PC-3 (cell line): ENCODE measurements at regions not wholly inside any gene's neighbourhood (a gene's known extent, or its start where the extent isn't known, plus 50 kb on each side); places are given as distances from the start of the nearest gene placed in this dataset.

Experiments used
- ATAC-seq: fragments of 200-7000 bp; cut with Tn5 transposase; 2 replicates; pipeline ENCODE4 v1.9.1; 2020; ENCODE audit warnings: mild to moderate bottlenecking, moderate library complexity
- BruUV-seq: library from RNA; stranded (reverse); fragments of 400-500 nt; replicated peaks from 2 replicates; lab custom pipeline; 2021; lab: Mats Ljungman, UMichigan
- CTCF ChIA-PET: fragments of 300-600 bp; sonication (Branson Sonifier 250); formaldehyde crosslinking; loops from one replicate; lab custom pipeline; 2022; ENCODE audit warnings: antibody characterized with exemption; lab: Charles Lee
- POLR2A ChIA-PET: fragments of 300-600 bp; sonication (Branson Sonifier 250); formaldehyde crosslinking; loops from one replicate; lab custom pipeline; 2022; ENCODE audit warnings: antibody characterized with exemption; ENCODE audit not compliant: unreplicated experiment; lab: Charles Lee
- DNase-seq: peaks from one replicate; pipeline ENCODE4 v3.0.0-alpha.2; 2015
- H2AFZ ChIP-seq: fragments of 300-600 bp; sonication (generic); 2 replicates; pipeline ENCODE4 v1.6.0; 2016; ENCODE audit warnings: antibody characterized with exemption, low read length
- H3F3A ChIP-seq: fragments of 300-600 bp; sonication (generic); one replicate; pipeline ENCODE4 v1.6.0; 2017; ENCODE audit warnings: antibody characterized with exemption, low read length, control low read depth, mild to moderate bottlenecking; ENCODE audit not compliant: unreplicated experiment
- H3K27ac ChIP-seq: fragments of 300-600 bp; sonication (generic); 2 replicates; pipeline ENCODE4 v1.5.1; 2016; ENCODE audit warnings: mild to moderate bottlenecking, low read length
- H3K27me3 ChIP-seq: fragments of 300-600 bp; sonication (generic); 2 replicates; pipeline ENCODE4 v1.6.1; 2016; ENCODE audit warnings: low read length, mixed read lengths
- H3K36me3 ChIP-seq: fragments of 300-600 bp; sonication (generic); 2 replicates; pipeline ENCODE4 v1.6.1; 2016; ENCODE audit warnings: low read depth, mixed run types, low read length, mixed read lengths
- H3K4me1 ChIP-seq: fragments of 300-600 bp; sonication (generic); 2 replicates; pipeline ENCODE4 v1.5.1; 2016; ENCODE audit warnings: low read length; ENCODE audit not compliant: insufficient read depth
- H3K4me2 ChIP-seq: fragments of 300-600 bp; sonication (generic); 2 replicates; pipeline ENCODE4 v1.6.0; 2016; ENCODE audit warnings: low read length
- H3K4me3 ChIP-seq: fragments of 300-600 bp; sonication (generic); 2 replicates; pipeline ENCODE4 v1.5.1; 2016; ENCODE audit warnings: mild to moderate bottlenecking, low read length, mixed read lengths
- H3K79me2 ChIP-seq: fragments of 300-600 bp; sonication (generic); 2 replicates; pipeline ENCODE4 v1.6.1; 2017; ENCODE audit warnings: low read length, mixed read lengths
- H3K9ac ChIP-seq: fragments of 300-600 bp; sonication (generic); 2 replicates; pipeline ENCODE4 v1.6.0; 2016; ENCODE audit warnings: mild to moderate bottlenecking, low read length
- H3K9me2 ChIP-seq: fragments of 300-600 bp; sonication (generic); replicated peaks from 2 replicates; pipeline ENCODE4 v1.6.1; 2016; ENCODE audit warnings: mixed run types, low read length, mixed read lengths
- H3K9me3 ChIP-seq: fragments of 300-600 bp; sonication (generic); 2 replicates; pipeline ENCODE4 v1.6.1; 2016; ENCODE audit warnings: low read length, mixed read lengths
- H4K20me1 ChIP-seq: fragments of 300-600 bp; sonication (generic); 2 replicates; pipeline ENCODE4 v1.6.1; 2016; ENCODE audit warnings: low read length, mixed read lengths
- EZH2 ChIP-seq: fragments of 300-600 bp; sonication (generic); IDR thresholded peaks from one replicate; pipeline ENCODE4 v1.6.1; 2017; ENCODE audit warnings: antibody characterized with exemption, mild to moderate bottlenecking, low read length; ENCODE audit not compliant: unreplicated experiment
- EZH2phosphoT487 ChIP-seq: fragments of 300-600 bp; sonication (generic); IDR thresholded peaks from 2 replicates; pipeline ENCODE4 v1.6.1; 2018; ENCODE audit warnings: mild to moderate bottlenecking, antibody characterized with exemption, low read length, borderline replicate concordance
- intact Hi-C: fragments of 100-400 bp; cut with micrococcal nuclease; formaldehyde crosslinking; loops from 2 replicates; pipeline ENCODE4 v1.9.0; 2023
- TF ChIP-seq, protein P1 (sequence below): fragments of 300-600 bp; sonication (generic); conservative IDR thresholded peaks from 2 replicates; pipeline ENCODE4 v1.5.1; 2017; ENCODE audit warnings: antibody characterized with exemption, low read depth, mild to moderate bottlenecking, low read length

DNA sequence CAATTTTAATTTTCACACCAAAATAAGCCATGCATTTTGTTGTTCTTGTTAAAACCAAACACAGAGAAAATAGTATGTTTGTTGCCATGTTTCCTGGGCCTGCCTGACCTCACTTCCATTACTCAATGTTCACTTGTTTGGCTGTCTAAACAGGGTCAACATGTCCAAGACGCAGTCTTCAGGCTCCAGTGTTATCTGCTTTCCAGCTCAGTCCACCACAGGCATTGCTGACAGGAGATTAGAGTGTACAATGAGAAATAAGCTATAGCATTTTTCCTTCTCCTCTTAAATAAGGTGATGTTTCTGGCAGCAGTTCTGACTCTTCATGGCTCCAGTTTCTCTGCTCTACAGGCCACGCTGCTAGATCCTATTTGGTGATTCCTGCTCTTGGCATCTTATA lies 1030.5 kb downstream of the KCNT2 start:
- intact Hi-C loops, result no loop called here
- ChIA-PET POLR2A (no interaction called here), CTCF (no interaction called here)
- Histone ChIP-seq H3K36me3 (no peaks in the 10 kb centered on the region), H3K9me2 (no peaks in the 10 kb centered on the region), H4K20me1 (no peaks in the 10 kb centered on the region), H3K27ac (no peak overlapping the region), H3K4me3 (no peak overlapping the region), H3K4me1 (no peaks in the 10 kb centered on the region), H3F3A (no peaks in the 10 kb centered on the region), H3K79me2 (no peaks in the 10 kb centered on the region), H2AFZ (no peak overlapping the region), H3K9ac (no peak overlapping the region), H3K27me3 (no peaks in the 10 kb centered on the region), H3K9me3 (no peaks in the 10 kb centered on the region), H3K4me2 (no peak overlapping the region)
- no TSS peak for BruUV-seq
- no peak for ATAC-seq
- DNase-seq, result no peak
- TF ChIP-seq EZH2 (no peak), EZH2phosphoT487 (no peak)
- TF ChIP-seq, protein P1, sequence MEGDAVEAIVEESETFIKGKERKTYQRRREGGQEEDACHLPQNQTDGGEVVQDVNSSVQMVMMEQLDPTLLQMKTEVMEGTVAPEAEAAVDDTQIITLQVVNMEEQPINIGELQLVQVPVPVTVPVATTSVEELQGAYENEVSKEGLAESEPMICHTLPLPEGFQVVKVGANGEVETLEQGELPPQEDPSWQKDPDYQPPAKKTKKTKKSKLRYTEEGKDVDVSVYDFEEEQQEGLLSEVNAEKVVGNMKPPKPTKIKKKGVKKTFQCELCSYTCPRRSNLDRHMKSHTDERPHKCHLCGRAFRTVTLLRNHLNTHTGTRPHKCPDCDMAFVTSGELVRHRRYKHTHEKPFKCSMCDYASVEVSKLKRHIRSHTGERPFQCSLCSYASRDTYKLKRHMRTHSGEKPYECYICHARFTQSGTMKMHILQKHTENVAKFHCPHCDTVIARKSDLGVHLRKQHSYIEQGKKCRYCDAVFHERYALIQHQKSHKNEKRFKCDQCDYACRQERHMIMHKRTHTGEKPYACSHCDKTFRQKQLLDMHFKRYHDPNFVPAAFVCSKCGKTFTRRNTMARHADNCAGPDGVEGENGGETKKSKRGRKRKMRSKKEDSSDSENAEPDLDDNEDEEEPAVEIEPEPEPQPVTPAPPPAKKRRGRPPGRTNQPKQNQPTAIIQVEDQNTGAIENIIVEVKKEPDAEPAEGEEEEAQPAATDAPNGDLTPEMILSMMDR, result no peak

- no peaks in the 10 kb centered on the region for H3K9me3 ChIP-seq
- no peaks in the 10 kb centered on the region for H3K36me3 ChIP-seq
- no peaks in the 10 kb centered on the region for H4K20me1 ChIP-seq
- no peaks in the 10 kb centered on the region for H3K27me3 ChIP-seq
- CTCF ChIA-PET, result no interaction called here
- POLR2A ChIA-PET, result no interaction called here
- no peak overlapping the region for H3K9ac ChIP-seq
- H3K9me2 ChIP-seq, result no peaks in the 10 kb centered on the region
- H2AFZ ChIP-seq, result no peak overlapping the region
- no peak overlapping the region for H3K4me3 ChIP-seq
- no peak for DNase-seq
- H3K79me2 ChIP-seq, result no peaks in the 10 kb centered on the region
- BruUV-seq, result no TSS peak
- ATAC-seq, result no peak
- no peaks in the 10 kb centered on the region for H3K4me1 ChIP-seq
- intact Hi-C loops, result no loop called here
- TF ChIP-seq EZH2 (no peak), EZH2phosphoT487 (no peak)
- TF ChIP-seq, protein P1, result no peak
- H3K27ac ChIP-seq, result no peak overlapping the region
- H3F3A ChIP-seq, result no peaks in the 10 kb centered on the region
- no peak overlapping the region for H3K4me2 ChIP-seq
Observed at GRCh38 chr1:195576641-195577040, 1031.6 kb downstream of the KCNT2 start.

DNA sequence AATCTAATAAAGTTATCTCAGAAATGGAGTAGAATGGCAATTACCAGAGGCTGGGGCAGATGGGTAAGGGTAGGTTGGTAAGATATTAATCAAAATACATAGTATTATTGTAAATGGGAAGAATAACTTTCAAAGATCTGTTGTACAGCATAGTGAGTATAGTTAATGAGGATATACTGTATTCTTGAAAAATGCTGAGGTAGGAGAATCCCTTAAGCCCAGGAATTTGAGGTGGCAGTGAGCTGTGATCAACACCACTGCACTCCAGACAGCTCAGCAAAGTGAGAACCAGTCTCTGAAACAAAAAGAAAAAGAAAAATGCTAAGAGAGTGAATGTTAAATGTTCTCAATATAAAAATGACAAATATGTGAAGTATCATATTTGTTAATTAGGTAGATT lies 1033.7 kb downstream of the KCNT2 start:
- H3K9me2 ChIP-seq, result no peaks in the 10 kb centered on the region
- no peaks in the 10 kb centered on the region for H4K20me1 ChIP-seq
- ChIA-PET CTCF (no interaction called here), POLR2A (no interaction called here)
- H3K36me3 ChIP-seq, result no peaks in the 10 kb centered on the region
- H3K4me2 ChIP-seq, result no peak overlapping the region
- BruUV-seq, result no TSS peak
- no peak for DNase-seq
- intact Hi-C loops, result no loop called here
- H3K27ac ChIP-seq, result no peak overlapping the region
- TF ChIP-seq, protein P1, result no peak
- no peak for TF ChIP-seq EZH2phosphoT487
- H3F3A ChIP-seq, result no peaks in the 10 kb centered on the region
- H3K4me1 ChIP-seq, result no peaks in the 10 kb centered on the region
- H3K4me3 ChIP-seq, result no peak overlapping the region
- no peak overlapping the region for H3K9ac ChIP-seq
- no peaks in the 10 kb centered on the region for H3K27me3 ChIP-seq
- no peaks in the 10 kb centered on the region for H3K9me3 ChIP-seq
- H3K79me2 ChIP-seq, result no peaks in the 10 kb centered on the region
- no peak for ATAC-seq
- no peak overlapping the region for H2AFZ ChIP-seq
